ENCODE measurements at regions not wholly inside any gene's neighbourhood (a gene's known extent, or its start where the extent isn't known, plus 50 kb on each side); places are given as distances from the start of the nearest gene placed in this dataset.

- Histone ChIP-seq H3K27ac (ENCODE audit: insufficient read length, low read depth, low read length) (no peak overlapping the region), H3K4me1 (ENCODE audit: insufficient read depth, low read length) (no peaks in the 10 kb centered on the region; the same call in 1 of the 2 replicates), H2BK5ac (ENCODE audit: insufficient read length, low read length) (no peak overlapping the region), H3K56ac (ENCODE audit: insufficient read length, low read depth, low read length) (no peak overlapping the region), H3K9ac (ENCODE audit: extremely low read depth, insufficient read length, low read length) (no peak overlapping the region), H3K18ac (ENCODE audit: insufficient read length, low read depth, low read length) (no peak overlapping the region), H2BK120ac (ENCODE audit: low read depth, low read length, poor library complexity, severe bottlenecking) (no peak overlapping the region), H4K8ac (replicated peaks; ENCODE audit: insufficient read length, low read depth, low read length) (no peak overlapping the region), H3T11ph (ENCODE audit: low read length) (no peak overlapping the region), H3K14ac (ENCODE audit: insufficient read depth, low read length) (no peak overlapping the region), H3K9me3 (ENCODE audit: control insufficient read depth, low read depth, low read length) (no peaks in the 10 kb centered on the region), H3K79me2 (ENCODE audit: insufficient read depth, low read length) (no peaks in the 10 kb centered on the region), H4K91ac (ENCODE audit: insufficient read length, low read depth, low read length) (no peak overlapping the region), H3K23ac (ENCODE audit: insufficient read length, low read depth, low read length) (no peak overlapping the region), H2BK20ac (ENCODE audit: low read depth, low read length, poor library complexity, severe bottlenecking) (no peak overlapping the region), H2AK5ac (ENCODE audit: insufficient read length, low read length) (no peak overlapping the region), H4K5ac (ENCODE audit: insufficient read length, low read depth, low read length) (no peak overlapping the region), H3K27me3 (ENCODE audit: insufficient read depth, low read length) (no peaks in the 10 kb centered on the region), H3K4me2 (ENCODE audit: insufficient read depth, insufficient read length, low read length) (no peak overlapping the region), H2BK15ac (ENCODE audit: low read depth, low read length) (no peak overlapping the region), H3K79me1 (ENCODE audit: insufficient read depth, low read depth, low read length, poor library complexity, severe bottlenecking) (no peaks in the 10 kb centered on the region), H3K23me2 (ENCODE audit: insufficient read length, low read depth, low read length, poor library complexity, severe bottlenecking) (no peaks in the 10 kb centered on the region), H2BK12ac (ENCODE audit: insufficient read length, low read depth, low read length) (no peak overlapping the region), H4K20me1 (ENCODE audit: control insufficient read depth, insufficient read depth, insufficient read length) (no peaks in the 10 kb centered on the region), H3K4ac (ENCODE audit: low read depth, low read length) (no peak overlapping the region), H2AFZ (ENCODE audit: low read length) (no peak overlapping the region)
- Mint-ChIP-seq H3K27me3 (ENCODE audit: low read depth) (no peaks in the 10 kb centered on the region), H3K36me3 (ENCODE audit: insufficient read depth in 1 of 3, low read depth in 3 of 3) (no peaks in the 10 kb centered on the region), H3K4me3 (no peak overlapping the region), H3K27ac (no peak overlapping the region), H3K9me3 (no peaks in the 10 kb centered on the region), H3K4me1 (peaks cover 5 to 9% of the 10 kb centered on the region in 2 experiments; a peak in 3 of 4 replicates)
- WGBS (ENCODE audit: extremely low coverage, insufficient read length, low lambda C conversion rate) = no CpG with 5 or more reads among the region's 1 CpG
- no peak for TF ChIP-seq CTCF (conservative IDR thresholded peaks at IDR 0.05)
- no peak for DNase-seq
Measured at GRCh38 chr4:33057736-33058135, 2337.6 kb downstream of the PCDH7 start.

Data from H9 (cell line).